H1 (cell line): ENCODE measurements at regions not wholly inside any gene's neighbourhood (a gene's known extent, or its start where the extent isn't known, plus 50 kb on each side); places are given as distances from the start of the nearest gene placed in this dataset.

Source experiments
- CTCF ChIA-PET: fragments of 300-600 bp; sonication (Branson Sonifier 250); formaldehyde crosslinking; loops from one replicate; lab custom pipeline; 2021; ENCODE audit not compliant: partially characterized antibody; lab: Charles Lee
- POLR2A ChIA-PET: fragments of 300-600 bp; sonication (Branson Sonifier 250); formaldehyde crosslinking; loops from one replicate; lab custom pipeline; 2021; ENCODE audit warnings: inconsistent platforms; ENCODE audit not compliant: partially characterized antibody; lab: Charles Lee
- DNase-seq, 2 experiments: peaks; one replicate each; pipeline versions ENCODE4 v3.0.0 to v3.0.0-alpha.2; 2010 to 2022; ENCODE audit warnings: low spot score in 2 of 2, low read depth in 1 of 2, mixed read lengths in 1 of 2
- FAIRE-seq: peaks from 2 replicates; lab custom pipeline; 2011; peaks lifted over from hg19 to GRCh38; lab: Jason Lieb, UNC
- H2AFZ ChIP-seq: 2 replicates; pipeline ENCODE4 v1.8.1; 2012; ENCODE audit warnings: low read length, inconsistent platforms
- H2AK5ac ChIP-seq: 2 replicates; pipeline ENCODE4 v1.6.1; 2013; ENCODE audit warnings: low read depth, low read length
- H2BK120ac ChIP-seq: replicated peaks from 2 replicates; pipeline ENCODE3; 2013; ENCODE audit warnings: low read depth, low read length, inconsistent platforms
- H2BK12ac ChIP-seq: 2 replicates; pipeline ENCODE4 v1.6.1; 2013; ENCODE audit warnings: low read depth, low read length
- H2BK15ac ChIP-seq: 2 replicates; pipeline ENCODE4 v1.6.1; 2013; ENCODE audit warnings: low read length
- H2BK20ac ChIP-seq: 2 replicates; pipeline ENCODE4 v1.6.1; 2013; ENCODE audit warnings: low read length
- H2BK5ac ChIP-seq: 2 replicates; pipeline ENCODE4 v1.6.1; 2013; ENCODE audit warnings: low read depth, low read length
- H3K14ac ChIP-seq: 2 replicates; pipeline ENCODE4 v1.6.1; 2013; ENCODE audit warnings: inconsistent platforms; ENCODE audit not compliant: insufficient read length
- H3K18ac ChIP-seq: 2 replicates; pipeline ENCODE4 v1.6.1; 2013; ENCODE audit warnings: low read length; ENCODE audit errors: extremely low read depth
- H3K23ac ChIP-seq: 2 replicates; pipeline ENCODE4 v1.6.1; 2013; ENCODE audit warnings: inconsistent platforms; ENCODE audit not compliant: insufficient read length
- H3K23me2 ChIP-seq: 2 replicates; pipeline ENCODE4 v1.6.1; 2013; ENCODE audit warnings: low read depth, low read length
- H3K27ac ChIP-seq: 2 replicates; pipeline ENCODE4 v1.6.1; 2011; ENCODE audit warnings: low read depth, low read length, inconsistent platforms
- H3K27me3 ChIP-seq, 4 experiments: replicated peaks in 1 of 4; 1 replicate in 1 of 4; 2 replicates in 3 of 4; pipeline versions ENCODE4 v1.6.1 to v1.8.1; 2011 to 2013; ENCODE audit warnings: low read length in 3 of 4, mild to moderate bottlenecking in 3 of 4, inconsistent platforms in 2 of 4, mixed read lengths in 2 of 4, moderate library complexity in 1 of 4; ENCODE audit not compliant: control insufficient read depth in 3 of 4, insufficient read depth in 3 of 4; ENCODE audit errors: extremely low read depth in 1 of 4
- H3K36me3 ChIP-seq, 4 experiments: 2 replicates each; pipeline versions ENCODE4 v1.6.1 to v1.8.1; 2011 to 2013; ENCODE audit warnings: mild to moderate bottlenecking in 4 of 4, low read length in 3 of 4, moderate library complexity in 2 of 4, control low read depth in 1 of 4, inconsistent platforms in 1 of 4; ENCODE audit not compliant: insufficient read depth in 4 of 4, control insufficient read depth in 2 of 4
- H3K4ac ChIP-seq: replicated peaks from 2 replicates; pipeline ENCODE3; 2013; ENCODE audit warnings: low read length, low read depth, mixed read lengths, inconsistent platforms; ENCODE audit not compliant: insufficient read length
- H3K4me1 ChIP-seq, 4 experiments: replicated peaks in 1 of 4; 1 replicate in 1 of 4; 2 replicates in 3 of 4; pipeline versions ENCODE4 v1.6.1 to v1.8.1; 2011 to 2013; ENCODE audit warnings: low read length in 3 of 4, inconsistent platforms in 2 of 4, mixed read lengths in 1 of 4; ENCODE audit not compliant: insufficient read depth in 4 of 4, control insufficient read depth in 3 of 4
- H3K4me2 ChIP-seq, 2 experiments: 2 replicates each; pipeline versions ENCODE4 v1.6.1 to v1.8.1; 2011 to 2013; ENCODE audit warnings: low read depth in 2 of 2, low read length in 2 of 2, control low read depth in 1 of 2, inconsistent platforms in 1 of 2, mild to moderate bottlenecking in 1 of 2; ENCODE audit not compliant: insufficient read depth in 1 of 2
- H3K4me3 ChIP-seq, 4 experiments: fragments of 200-600, 300-600 bp in 1 of 4; sonication (generic), shearing (Covaris generic), sonication (Bioruptor Twin) in 1 of 4; 2 replicates each; pipeline versions ENCODE4 v1.5.1 to v1.8.1; 2011 to 2016; ENCODE audit warnings: low read length in 4 of 4, low read depth in 3 of 4, control low read depth in 2 of 4, inconsistent platforms in 2 of 4, mild to moderate bottlenecking in 2 of 4, mixed read lengths in 1 of 4, moderate library complexity in 1 of 4; ENCODE audit not compliant: insufficient read depth in 2 of 4; ENCODE audit errors: extremely low read depth in 1 of 4
- H3K56ac ChIP-seq: replicated peaks from 2 replicates; pipeline ENCODE3; 2013; ENCODE audit warnings: low read depth, mild to moderate bottlenecking, mixed read lengths, low read length, inconsistent platforms; ENCODE audit not compliant: insufficient read length
- H3K79me1 ChIP-seq: 2 replicates; pipeline ENCODE4 v1.6.1; 2013; ENCODE audit warnings: low read depth, low read length, control low read depth
- H3K79me2 ChIP-seq, 2 experiments: 2 replicates each; pipeline versions ENCODE4 v1.6.1 to v1.8.1; 2012 to 2013; ENCODE audit warnings: low read length in 2 of 2, mild to moderate bottlenecking in 2 of 2, inconsistent platforms in 1 of 2; ENCODE audit not compliant: insufficient read depth in 2 of 2, control insufficient read depth in 1 of 2
- H3K9ac ChIP-seq, 4 experiments: replicated peaks in 1 of 4; 1 replicate in 1 of 4; 2 replicates in 3 of 4; pipeline versions ENCODE4 v1.6.1 to v1.8.1; 2011 to 2013; ENCODE audit warnings: low read depth in 3 of 4, low read length in 3 of 4, control low read depth in 2 of 4, mild to moderate bottlenecking in 2 of 4, moderate library complexity in 2 of 4, inconsistent platforms in 1 of 4; ENCODE audit errors: extremely low read depth in 1 of 4
- H3K9me3 ChIP-seq, 2 experiments: 2 replicates each; pipeline versions ENCODE4 v1.6.1 to v1.8.1; 2012 to 2013; ENCODE audit warnings: mild to moderate bottlenecking in 2 of 2, moderate library complexity in 2 of 2, control low read depth in 1 of 2, inconsistent platforms in 1 of 2, low read depth in 1 of 2, low read length in 1 of 2, mixed read lengths in 1 of 2; ENCODE audit not compliant: insufficient read depth in 2 of 2
- H4K20me1 ChIP-seq, 2 experiments: replicated peaks in 1 of 2; 2 replicates each; pipeline versions ENCODE3 to v1.8.1; 2011 to 2013; ENCODE audit warnings: inconsistent platforms in 2 of 2, low read length in 2 of 2, mild to moderate bottlenecking in 1 of 2; ENCODE audit not compliant: insufficient read depth in 2 of 2, control insufficient read depth in 1 of 2
- H4K5ac ChIP-seq: 2 replicates; pipeline ENCODE4 v1.6.1; 2013; ENCODE audit warnings: low read length, low read depth, mixed read lengths, inconsistent platforms; ENCODE audit not compliant: insufficient read length
- H4K8ac ChIP-seq: 2 replicates; pipeline ENCODE4 v1.8.0; 2013; ENCODE audit warnings: mild to moderate bottlenecking, moderate library complexity, low read length, inconsistent platforms; ENCODE audit not compliant: insufficient read depth; ENCODE audit errors: extremely low read depth
- H4K91ac ChIP-seq: replicated peaks from 2 replicates; pipeline ENCODE3; 2013; ENCODE audit warnings: low read length, mixed read lengths, inconsistent platforms; ENCODE audit not compliant: insufficient read length
- ATF2 ChIP-seq: IDR thresholded peaks from 2 replicates; pipeline ENCODE4 v1.6.1; 2012; ENCODE audit warnings: low read length, inconsistent platforms
- CEBPB ChIP-seq: IDR thresholded peaks from 2 replicates; pipeline ENCODE4 v1.6.1; 2012; ENCODE audit warnings: low read depth, low read length
- CREB1 ChIP-seq: IDR thresholded peaks from 2 replicates; pipeline ENCODE4 v1.6.1; 2012; ENCODE audit warnings: inconsistent platforms
- EP300 ChIP-seq, 2 experiments: IDR thresholded peaks; 1 replicate in 1 of 2; 2 replicates in 1 of 2; pipeline ENCODE4 v1.6.1; 2011 to 2012; ENCODE audit warnings: low read depth in 2 of 2, low read length in 2 of 2, mild to moderate bottlenecking in 2 of 2, borderline replicate concordance in 1 of 2, inconsistent platforms in 1 of 2, moderate library complexity in 1 of 2
- FOSL1 ChIP-seq: IDR thresholded peaks from 2 replicates; pipeline ENCODE4 v1.6.1; 2011; ENCODE audit warnings: mild to moderate bottlenecking, low read depth, low read length, moderate library complexity; ENCODE audit not compliant: insufficient read depth
- HDAC6 ChIP-seq: IDR thresholded peaks from one replicate; pipeline ENCODE4 v1.7.1; 2012; ENCODE audit warnings: low read depth, mild to moderate bottlenecking, inconsistent platforms, low read length, moderate library complexity
- JUN ChIP-seq: IDR thresholded peaks from 2 replicates; pipeline ENCODE4 v1.6.1; 2011; ENCODE audit warnings: low read depth, mild to moderate bottlenecking, improper control_type of control experiment, low read length
- NRF1 ChIP-seq: IDR thresholded peaks from 2 replicates; pipeline ENCODE4 v1.6.1; 2011; ENCODE audit warnings: mild to moderate bottlenecking, low read depth, low read length, improper control_type of control experiment
- POLR2A ChIP-seq, 2 experiments: IDR thresholded peaks; 1 replicate in 1 of 2; 2 replicates in 1 of 2; pipeline ENCODE4 v1.6.1; 2011; ENCODE audit warnings: low read depth in 2 of 2, low read length in 2 of 2, mild to moderate bottlenecking in 2 of 2; ENCODE audit errors: control extremely low read depth in 1 of 2
- TAF7 ChIP-seq: optimal IDR thresholded peaks from 2 replicates; pipeline ENCODE3; 2011; ENCODE audit warnings: low read depth, mild to moderate bottlenecking, inconsistent platforms, low read length, moderate library complexity, borderline replicate concordance
- USF2 ChIP-seq: IDR thresholded peaks from 2 replicates; pipeline ENCODE4 v1.6.1; 2011; ENCODE audit warnings: low read length, improper control_type of control experiment
- ZNF274 ChIP-seq: IDR thresholded peaks from 2 replicates; pipeline ENCODE4 v1.7.0; 2012; ENCODE audit warnings: low read length, borderline replicate concordance; ENCODE audit errors: extremely low read depth
- WGBS, 2 experiments: shearing (Covaris generic) in 1 of 2; methylation state at CpG; one replicate each; pipeline versions ENCODE4 v1.1.6 to v1.1.7; 2013 to 2015; ENCODE audit warnings: low lambda C conversion rate in 2 of 2, mixed read lengths in 2 of 2, inconsistent platforms in 1 of 2, low coverage in 1 of 2, missing lambda C conversion rate in 1 of 2; ENCODE audit not compliant: insufficient replicate concordance in 2 of 2, insufficient coverage in 1 of 2, insufficient read length in 1 of 2; ENCODE audit errors: extremely low coverage in 1 of 2, missing lambda C conversion rate in 1 of 2; 5-methylcytosine and 5-hydroxymethylcytosine counted together

GRCh38 chr6:111927321-111927720, 54.1 kb upstream of the FYN start:
- Histone ChIP-seq H2BK5ac (peak overlapping the region; percentile 7; the same call in 1 of the 2 replicates), H2BK15ac (no peak overlapping the region), H4K8ac (no peak overlapping the region), H4K20me1 (no peaks in the 10 kb centered on the region), H3K9me3 (no peaks in the 10 kb centered on the region), H3K23me2 (no peaks in the 10 kb centered on the region), H3K79me2 (no peaks in the 10 kb centered on the region), H3K36me3 (no peaks in the 10 kb centered on the region), H3K56ac (no peak overlapping the region), H4K91ac (no peak overlapping the region), H3K4me2 (no peak overlapping the region), H3K4me3 (no peak overlapping the region), H2BK20ac (no peak overlapping the region), H3K9ac (no peak overlapping the region), H3K23ac (no peak overlapping the region), H2BK12ac (no peak overlapping the region), H3K27me3 (no peaks in the 10 kb centered on the region), H2BK120ac (no peak overlapping the region), H2AK5ac (no peak overlapping the region), H3K14ac (no peak overlapping the region), H3K4ac (no peak overlapping the region), H4K5ac (no peak overlapping the region), H2AFZ (no peak overlapping the region), H3K18ac (no peak overlapping the region), H3K79me1 (no peaks in the 10 kb centered on the region), H3K27ac (no peak overlapping the region), H3K4me1 (peaks cover 2 to 12% (median 6%) of the 10 kb centered on the region in 4 experiments; a peak in 5 of 7 replicates)
- CTCF ChIA-PET = interaction anchor here (0.7 to 1.7 kb wide), 4 partner anchors 10 to 236 kb away, joined by 3 to 4 read pairs (median 3); no protein-coding TSS in a partner anchor
- DNase-seq (no peak), FAIRE-seq (no peak)
- 83% methylated on average over 6 of the region's 7 CpGs; no CpG with 5 or more reads in 1 of the 2 experiments for WGBS, 2 experiments
- POLR2A ChIA-PET = interaction anchor here (0.9 to 1.8 kb wide), 3 partner anchors 10 to 54 kb away, joined by 4 to 7 read pairs (median 4); partner anchors contain the start of gene FYN
- TF ChIP-seq CREB1 (no peak), CEBPB (no peak), JUN (no peak), ATF2 (no peak), FOSL1 (no peak), NRF1 (no peak), POLR2A (IDR thresholded peaks at IDR 0.05; ENCODE audit: control extremely low read depth in 1 of 2, low read depth in 2 of 2, low read length in 2 of 2) (no peak), HDAC6 (no peak), EP300 (IDR thresholded peaks at IDR 0.05; ENCODE audit: borderline replicate concordance in 1 of 2, low read depth in 2 of 2, low read length in 2 of 2) (no peak), USF2 (no peak), ZNF274 (no peak), TAF7 (no peak)
